ENCODE measurements at regions not wholly inside any gene's neighbourhood (a gene's known extent, or its start where the extent isn't known, plus 50 kb on each side); places are given as distances from the start of the nearest gene placed in this dataset.

DNA sequence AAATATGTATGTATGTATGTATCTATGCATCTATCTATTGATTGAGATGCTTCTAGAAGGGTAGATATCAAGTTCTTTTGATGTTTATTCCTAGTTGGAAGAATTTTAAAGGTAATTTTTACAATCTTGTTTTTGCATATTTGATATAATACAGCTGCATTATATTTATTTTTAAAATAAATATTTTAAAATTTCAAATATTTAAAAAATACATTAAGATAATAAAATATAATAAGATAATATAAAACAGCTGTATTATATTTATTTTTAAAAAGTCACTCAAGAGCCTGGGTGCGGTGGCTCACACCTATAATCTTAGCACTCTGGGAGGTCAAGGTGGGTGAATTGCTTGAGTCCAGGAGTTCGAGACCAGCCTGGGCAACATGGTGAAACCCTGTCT, 92.5 kb downstream of the LIPG start:
- ChIA-PET POLR2A (no interaction called here), CTCF (no interaction called here)
- TF ChIP-seq, protein P1, sequence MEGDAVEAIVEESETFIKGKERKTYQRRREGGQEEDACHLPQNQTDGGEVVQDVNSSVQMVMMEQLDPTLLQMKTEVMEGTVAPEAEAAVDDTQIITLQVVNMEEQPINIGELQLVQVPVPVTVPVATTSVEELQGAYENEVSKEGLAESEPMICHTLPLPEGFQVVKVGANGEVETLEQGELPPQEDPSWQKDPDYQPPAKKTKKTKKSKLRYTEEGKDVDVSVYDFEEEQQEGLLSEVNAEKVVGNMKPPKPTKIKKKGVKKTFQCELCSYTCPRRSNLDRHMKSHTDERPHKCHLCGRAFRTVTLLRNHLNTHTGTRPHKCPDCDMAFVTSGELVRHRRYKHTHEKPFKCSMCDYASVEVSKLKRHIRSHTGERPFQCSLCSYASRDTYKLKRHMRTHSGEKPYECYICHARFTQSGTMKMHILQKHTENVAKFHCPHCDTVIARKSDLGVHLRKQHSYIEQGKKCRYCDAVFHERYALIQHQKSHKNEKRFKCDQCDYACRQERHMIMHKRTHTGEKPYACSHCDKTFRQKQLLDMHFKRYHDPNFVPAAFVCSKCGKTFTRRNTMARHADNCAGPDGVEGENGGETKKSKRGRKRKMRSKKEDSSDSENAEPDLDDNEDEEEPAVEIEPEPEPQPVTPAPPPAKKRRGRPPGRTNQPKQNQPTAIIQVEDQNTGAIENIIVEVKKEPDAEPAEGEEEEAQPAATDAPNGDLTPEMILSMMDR (IDR thresholded peaks at IDR 0.05), result no peak
- Mint-ChIP-seq H3K4me3 (no peak overlapping the region), H3K9me3 (no peaks in the 10 kb centered on the region), H3K4me1 (no peaks in the 10 kb centered on the region), H3K27me3 (no peaks in the 10 kb centered on the region), H3K27ac (no peak overlapping the region), H3K36me3 (ENCODE audit: low read depth) (no peaks in the 10 kb centered on the region)
- intact Hi-C loops (cut with micrococcal nuclease), result no loop called here
- DNase-seq (no peak), ATAC-seq (ENCODE audit: low read depth) (no peak)

DNA sequence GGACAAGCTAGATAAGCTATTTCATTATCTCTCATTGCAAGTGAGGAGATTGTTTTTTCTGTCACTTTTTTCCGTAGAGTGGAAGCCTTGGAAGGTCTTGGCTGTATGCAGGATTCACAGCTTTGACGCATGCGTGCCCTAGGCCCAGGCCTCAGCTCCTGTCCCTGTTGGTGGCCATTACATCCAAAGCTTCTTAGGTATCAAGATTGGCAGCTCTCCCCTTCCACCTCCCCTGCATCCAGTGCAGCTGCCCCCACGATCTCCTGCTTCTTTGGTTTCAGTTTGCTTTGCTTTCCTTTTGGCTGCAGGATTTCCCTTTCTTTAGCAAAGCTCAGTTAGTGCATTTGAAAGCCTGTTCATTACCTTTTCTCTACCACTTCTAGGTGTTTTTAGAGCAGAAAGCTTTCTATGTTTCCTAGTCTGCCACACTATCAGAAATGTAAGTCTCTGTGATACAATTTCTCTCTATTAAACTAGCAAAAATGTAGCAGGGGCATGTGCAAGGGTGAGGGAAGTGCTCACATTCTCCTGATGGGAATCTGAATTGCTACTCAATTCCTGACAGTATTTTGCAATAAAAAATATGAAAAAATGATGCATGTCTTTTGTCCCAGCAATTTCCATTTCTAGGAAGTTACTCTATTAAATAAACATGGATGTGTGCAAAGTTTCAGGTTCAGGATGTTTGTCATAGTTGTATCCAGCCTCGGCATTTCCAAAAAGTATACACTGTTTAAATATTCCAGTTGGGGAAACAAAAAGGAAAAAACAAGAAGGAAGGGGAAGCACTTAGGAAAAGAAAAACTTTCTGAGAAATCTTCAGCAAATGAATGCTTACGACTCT, 91.2 kb downstream of the LIPG start:
- intact Hi-C loops (cut with micrococcal nuclease), result no loop called here
- POLR2A ChIA-PET, result no interaction called here
- Mint-ChIP-seq H3K27me3 (no peaks in the 10 kb centered on the region), H3K4me1 (no peaks in the 10 kb centered on the region), H3K36me3 (ENCODE audit: low read depth) (no peaks in the 10 kb centered on the region), H3K4me3 (no peak overlapping the region), H3K27ac (no peak overlapping the region), H3K9me3 (no peaks in the 10 kb centered on the region)
- TF ChIP-seq, protein P1 (IDR thresholded peaks at IDR 0.05), result no peak
- CTCF ChIA-PET, result no interaction called here
- ATAC-seq (ENCODE audit: low read depth), result no peak
- DNase-seq, result no peak

DNA sequence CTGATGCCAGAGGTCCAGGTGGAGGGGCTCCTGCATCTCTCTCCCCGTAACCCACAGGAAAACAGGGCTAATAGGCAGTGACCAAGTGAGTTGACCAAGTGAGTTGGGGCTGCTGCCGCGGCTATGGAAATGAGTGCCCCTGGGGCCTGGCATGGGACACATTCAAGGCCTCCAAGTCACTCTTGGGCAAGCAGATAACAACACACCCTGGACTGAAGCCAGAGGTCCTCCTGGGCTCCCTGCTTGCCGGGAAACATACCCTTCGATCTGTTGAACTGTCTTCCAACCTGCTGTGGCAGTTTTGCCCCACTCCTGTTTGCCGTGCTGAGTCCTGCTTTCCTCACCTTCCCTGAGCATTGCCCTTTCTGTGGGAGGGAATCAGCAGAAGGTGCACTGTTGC, 89.2 kb downstream of the LIPG start:
- CTCF ChIA-PET, result no interaction called here
- Mint-ChIP-seq H3K27me3 (no peaks in the 10 kb centered on the region), H3K4me1 (no peaks in the 10 kb centered on the region), H3K9me3 (no peaks in the 10 kb centered on the region), H3K27ac (no peak overlapping the region), H3K4me3 (no peak overlapping the region), H3K36me3 (ENCODE audit: low read depth) (no peaks in the 10 kb centered on the region)
- DNase-seq (no peak), ATAC-seq (ENCODE audit: low read depth) (no peak)
- POLR2A ChIA-PET, result no interaction called here
- TF ChIP-seq, protein P1 (IDR thresholded peaks at IDR 0.05), result no peak
- intact Hi-C loops (cut with micrococcal nuclease), result no loop called here

DNA sequence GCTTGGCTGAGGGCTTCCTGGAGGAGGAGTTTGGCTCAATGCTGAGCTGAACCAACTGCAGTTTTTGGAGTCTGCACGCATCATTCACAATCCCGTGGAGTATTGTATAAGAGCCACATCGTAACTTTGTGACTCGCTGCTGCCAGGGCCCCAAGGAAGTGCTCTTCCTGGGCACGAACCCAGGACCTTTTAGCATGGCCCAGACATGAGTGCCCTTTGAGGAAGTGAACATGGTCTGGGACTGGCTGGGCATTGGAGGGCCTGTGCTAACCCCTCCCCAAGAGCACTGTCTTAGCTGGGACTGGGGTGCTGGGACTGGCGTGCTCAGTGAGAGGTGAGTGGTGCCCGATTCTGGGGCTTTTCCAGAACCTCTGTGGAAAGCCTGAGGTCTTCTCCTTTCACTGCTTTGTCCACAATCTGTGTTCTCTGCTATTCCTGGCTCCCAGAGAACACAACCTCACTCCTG, 88.6 kb downstream of the LIPG start:
- ATAC-seq (ENCODE audit: low read depth) (no peak), DNase-seq (no peak)
- H3K9me3 Mint-ChIP-seq, result no peaks in the 10 kb centered on the region
- no peak overlapping the region for H3K27ac Mint-ChIP-seq
- no peaks in the 10 kb centered on the region for H3K27me3 Mint-ChIP-seq
- CTCF ChIA-PET, result no interaction called here
- POLR2A ChIA-PET, result no interaction called here
- no peaks in the 10 kb centered on the region for H3K4me1 Mint-ChIP-seq
- H3K4me3 Mint-ChIP-seq, result no peak overlapping the region
- TF ChIP-seq, protein P1 (IDR thresholded peaks at IDR 0.05), result no peak
- intact Hi-C loops (cut with micrococcal nuclease), result no loop called here
- H3K36me3 Mint-ChIP-seq (ENCODE audit: low read depth), result no peaks in the 10 kb centered on the region

DNA sequence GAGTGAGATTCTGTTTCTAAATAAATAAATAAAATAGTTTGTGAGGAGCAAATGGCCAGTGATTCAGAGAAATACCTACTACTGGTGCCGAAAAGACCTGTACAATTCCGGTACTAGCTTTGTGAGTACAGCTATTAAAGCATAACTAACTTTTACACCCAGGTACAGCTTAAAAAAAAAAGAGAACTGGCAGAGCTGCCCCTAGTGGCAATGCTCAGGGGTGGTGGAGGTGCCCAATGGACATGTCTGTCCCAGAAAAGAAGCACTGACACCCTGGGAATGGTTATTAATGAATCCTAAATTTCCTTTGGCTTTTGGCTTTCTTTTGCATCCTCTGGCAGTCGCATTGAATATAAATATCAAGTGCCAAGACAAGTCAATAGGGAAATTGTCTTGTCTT, 87.0 kb downstream of the LIPG start:
- no peak for ATAC-seq (ENCODE audit: low read depth)
- TF ChIP-seq, protein P1 (IDR thresholded peaks at IDR 0.05), result no peak
- no peak for DNase-seq
- Mint-ChIP-seq H3K27ac (no peak overlapping the region), H3K27me3 (peaks cover 4% of the 10 kb centered on the region), H3K4me1 (no peaks in the 10 kb centered on the region), H3K36me3 (ENCODE audit: low read depth) (no peaks in the 10 kb centered on the region), H3K9me3 (no peaks in the 10 kb centered on the region), H3K4me3 (no peak overlapping the region)
- intact Hi-C loops (cut with micrococcal nuclease), result no loop called here
- ChIA-PET CTCF (no interaction called here), POLR2A (no interaction called here)
